BJ (cell line): ENCODE measurements at regions not wholly inside any gene's neighbourhood (a gene's known extent, or its start where the extent isn't known, plus 50 kb on each side); places are given as distances from the start of the nearest gene placed in this dataset.

Source experiments
- CTCF ChIA-PET: fragments of 350-600 bp; formaldehyde crosslinking; extraction: SDS; loops from one replicate; lab custom pipeline; 2021; ENCODE audit warnings: antibody characterized with exemption, inconsistent platforms; lab: Yijun Ruan, JAX
- POLR2A ChIA-PET: fragments of 300-600 bp; sonication (Branson Sonifier 250); formaldehyde crosslinking; extraction: SDS; loops from one replicate; lab custom pipeline; 2021; ENCODE audit warnings: antibody characterized with exemption; lab: Charles Lee
- DNase-seq: peaks from one replicate; pipeline ENCODE4 v3.0.0-alpha.2; 2011; ENCODE audit warnings: low read depth
- H3K27me3 ChIP-seq: 2 replicates; pipeline ENCODE4 v1.6.0; 2011; ENCODE audit warnings: low read length; ENCODE audit not compliant: control insufficient read depth, insufficient read depth
- H3K36me3 ChIP-seq: 2 replicates; pipeline ENCODE4 v1.5.1; 2011; ENCODE audit warnings: low read length; ENCODE audit not compliant: control insufficient read depth, insufficient read depth
- H3K4me3 ChIP-seq: 2 replicates; pipeline ENCODE4 v1.5.1; 2011; ENCODE audit warnings: low read depth, mild to moderate bottlenecking, control low read depth, low read length
- TF ChIP-seq, protein P1 (sequence below): IDR thresholded peaks from 2 replicates; pipeline ENCODE4 v1.5.1; 2011; ENCODE audit warnings: low read depth, mild to moderate bottlenecking, control low read depth, inconsistent platforms, low read length, moderate library complexity; ENCODE audit not compliant: insufficient read depth

DNA sequence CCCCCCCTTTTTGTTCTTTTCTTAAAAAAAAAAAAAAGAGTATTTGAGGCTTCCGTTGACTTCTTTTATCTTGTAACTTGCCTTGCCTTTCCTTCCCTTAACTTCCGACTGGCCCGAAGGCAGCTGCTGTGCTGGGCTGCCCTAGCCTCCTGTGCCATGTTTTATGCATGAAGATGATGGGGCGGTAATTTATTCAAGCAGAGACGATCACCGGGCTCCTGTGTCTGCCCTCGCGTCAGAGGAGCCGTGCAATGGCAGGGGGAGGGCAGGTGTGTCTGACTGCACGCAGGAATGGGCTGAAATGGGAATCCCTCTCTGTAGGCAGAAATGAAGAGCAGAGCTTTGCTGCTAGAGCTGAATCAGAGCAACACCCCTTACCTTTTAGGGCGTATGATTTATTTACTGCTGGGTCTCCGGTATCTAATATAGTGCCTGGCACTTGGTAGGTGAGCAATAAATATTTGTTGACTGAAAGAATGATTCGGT, 106.3 kb upstream of the RIPOR2 start:
- ChIA-PET CTCF (interaction anchor here (0.6 to 1.2 kb wide), 3 partner anchors 8 to 51 kb away, joined by 3 read pairs; no protein-coding TSS in a partner anchor), POLR2A (no interaction called here)
- Histone ChIP-seq H3K27me3 (no peaks in the 10 kb centered on the region), H3K36me3 (no peaks in the 10 kb centered on the region), H3K4me3 (no peak overlapping the region)
- DNase-seq: no peak
- TF ChIP-seq, protein P1, sequence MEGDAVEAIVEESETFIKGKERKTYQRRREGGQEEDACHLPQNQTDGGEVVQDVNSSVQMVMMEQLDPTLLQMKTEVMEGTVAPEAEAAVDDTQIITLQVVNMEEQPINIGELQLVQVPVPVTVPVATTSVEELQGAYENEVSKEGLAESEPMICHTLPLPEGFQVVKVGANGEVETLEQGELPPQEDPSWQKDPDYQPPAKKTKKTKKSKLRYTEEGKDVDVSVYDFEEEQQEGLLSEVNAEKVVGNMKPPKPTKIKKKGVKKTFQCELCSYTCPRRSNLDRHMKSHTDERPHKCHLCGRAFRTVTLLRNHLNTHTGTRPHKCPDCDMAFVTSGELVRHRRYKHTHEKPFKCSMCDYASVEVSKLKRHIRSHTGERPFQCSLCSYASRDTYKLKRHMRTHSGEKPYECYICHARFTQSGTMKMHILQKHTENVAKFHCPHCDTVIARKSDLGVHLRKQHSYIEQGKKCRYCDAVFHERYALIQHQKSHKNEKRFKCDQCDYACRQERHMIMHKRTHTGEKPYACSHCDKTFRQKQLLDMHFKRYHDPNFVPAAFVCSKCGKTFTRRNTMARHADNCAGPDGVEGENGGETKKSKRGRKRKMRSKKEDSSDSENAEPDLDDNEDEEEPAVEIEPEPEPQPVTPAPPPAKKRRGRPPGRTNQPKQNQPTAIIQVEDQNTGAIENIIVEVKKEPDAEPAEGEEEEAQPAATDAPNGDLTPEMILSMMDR: no peak

DNA sequence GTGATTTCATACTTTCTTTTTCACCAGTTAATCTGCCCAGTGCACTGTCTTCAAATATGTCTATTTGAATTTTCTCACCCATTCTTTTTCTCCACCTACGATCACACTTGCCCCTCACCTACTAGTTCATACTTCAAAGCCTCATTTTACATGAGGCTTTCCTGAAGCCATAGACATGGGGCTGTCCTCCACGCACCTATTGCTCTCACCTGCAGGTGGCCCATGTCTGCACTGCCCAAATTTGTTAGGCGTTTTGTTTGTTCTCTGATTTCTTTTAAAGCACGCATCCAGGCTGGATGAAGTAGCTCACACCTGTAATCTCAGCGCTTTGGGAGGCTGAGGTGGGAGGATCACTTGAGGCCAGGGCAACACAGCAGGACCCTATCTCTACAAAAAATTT, 106.8 kb upstream of the RIPOR2 start:
- ChIA-PET POLR2A (no interaction called here), CTCF (interaction anchor here (0.6 to 2.6 kb wide), 4 partner anchors 8 to 15 kb away, joined by 3 to 6 read pairs (median 4); no protein-coding TSS in a partner anchor)
- no peak for DNase-seq
- Histone ChIP-seq H3K27me3 (no peaks in the 10 kb centered on the region), H3K4me3 (no peak overlapping the region), H3K36me3 (no peaks in the 10 kb centered on the region)
- TF ChIP-seq, protein P1: no peak

DNA sequence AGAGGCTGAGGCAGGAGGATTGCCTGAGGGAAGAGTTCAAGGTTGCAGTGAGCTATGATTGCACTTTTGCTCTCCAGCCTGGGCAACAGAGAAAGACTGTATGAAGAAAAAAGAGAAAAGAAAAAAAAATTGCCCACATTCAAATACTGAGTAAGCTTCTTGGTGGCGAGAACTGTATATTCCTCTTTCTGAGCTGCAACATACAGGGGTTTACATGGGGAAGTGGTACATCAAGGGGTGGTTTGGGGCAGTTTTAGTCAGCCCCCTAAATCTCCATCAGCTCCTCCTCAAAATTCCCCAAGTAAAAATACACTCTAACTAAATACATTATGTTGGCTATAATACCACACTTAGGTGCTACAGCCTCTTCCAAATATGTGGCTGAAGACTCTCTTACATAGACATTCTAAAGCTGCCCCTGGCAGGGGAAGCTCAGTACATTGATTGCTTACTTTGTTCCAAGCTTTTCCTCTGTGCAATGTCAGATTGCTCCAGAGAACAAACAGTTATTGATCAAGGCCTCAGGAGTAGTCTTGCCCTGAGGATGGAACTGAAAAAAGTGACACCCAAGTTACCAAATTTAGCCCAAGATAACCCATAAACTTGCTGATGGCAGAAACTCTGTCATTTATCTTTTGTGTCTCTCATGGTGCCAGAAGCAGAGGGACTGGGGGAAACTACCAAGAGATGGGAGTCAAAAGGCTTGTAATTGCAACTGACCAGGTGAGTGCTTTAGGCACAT, 107.4 kb upstream of the RIPOR2 start:
- TF ChIP-seq, protein P1: no peak
- CTCF ChIA-PET: interaction anchor here (0.6 to 2.6 kb wide), 4 partner anchors 9 to 16 kb away, joined by 3 to 6 read pairs (median 4); no protein-coding TSS in a partner anchor

DNA sequence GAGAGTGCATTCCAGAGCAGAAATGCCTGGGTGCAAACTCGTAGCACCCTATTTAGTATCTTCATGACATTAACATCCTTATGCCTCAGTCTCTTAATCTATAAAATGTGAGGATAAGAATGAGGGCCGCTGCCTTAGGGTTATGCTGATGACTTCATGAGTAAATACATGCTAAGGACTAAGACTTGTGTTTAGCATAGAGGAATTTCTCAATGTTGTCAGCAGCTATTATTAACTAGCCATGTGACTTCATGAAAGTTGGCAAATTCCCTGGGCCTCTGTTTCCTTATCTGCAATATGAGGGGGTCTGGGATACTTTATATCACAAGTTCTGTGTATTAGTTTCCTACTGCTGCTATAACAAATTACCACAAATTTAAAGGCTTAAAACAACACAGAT, 108.1 kb upstream of the RIPOR2 start:
- POLR2A ChIA-PET: no interaction called here
- Histone ChIP-seq H3K27me3 (no peaks in the 10 kb centered on the region), H3K36me3 (no peaks in the 10 kb centered on the region), H3K4me3 (no peak overlapping the region)
- TF ChIP-seq, protein P1: no peak
- CTCF ChIA-PET: interaction anchor here (0.6 to 2.6 kb wide), 2 partner anchors 10 to 17 kb away, joined by 3 to 6 read pairs; no protein-coding TSS in a partner anchor
- no peak for DNase-seq

More for the DNA sequence above, 107.4 kb upstream of the RIPOR2 start:
- no peak for DNase-seq
- POLR2A ChIA-PET: no interaction called here
- Histone ChIP-seq H3K36me3 (no peaks in the 10 kb centered on the region), H3K27me3 (no peaks in the 10 kb centered on the region), H3K4me3 (no peak overlapping the region)

DNA sequence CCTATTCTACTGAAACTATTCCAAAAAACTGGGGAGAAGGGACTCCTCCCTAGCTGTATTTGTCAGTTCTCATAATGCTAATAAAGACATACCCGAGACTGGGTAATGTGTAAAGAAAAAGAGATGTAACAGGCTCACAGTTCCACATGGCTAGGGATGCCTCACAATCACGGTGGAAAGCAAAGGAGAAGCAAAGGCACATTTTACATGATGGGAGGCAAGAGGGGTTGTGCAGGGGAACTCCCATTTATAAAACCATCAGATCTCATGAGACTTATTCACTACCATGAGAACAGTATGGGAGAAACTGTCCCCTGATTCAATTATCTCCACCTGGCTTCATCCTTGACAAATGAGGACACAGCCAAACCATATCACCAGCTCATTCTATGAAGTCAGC, 111.2 kb upstream of the RIPOR2 start:
- POLR2A ChIA-PET: no interaction called here
- CTCF ChIA-PET: interaction anchor here (1.6 kb wide), 1 partner anchor 11 kb away, joined by 6 read pairs; no protein-coding TSS in a partner anchor
- H3K27me3 ChIP-seq: no peaks in the 10 kb centered on the region
- no peaks in the 10 kb centered on the region for H3K36me3 ChIP-seq
- DNase-seq: no peak
- no peak overlapping the region for H3K4me3 ChIP-seq
- TF ChIP-seq, protein P1: no peak
